ENCODE measurements at regions not wholly inside any gene's neighbourhood (a gene's known extent, or its start where the extent isn't known, plus 50 kb on each side); places are given as distances from the start of the nearest gene placed in this dataset.

DNA sequence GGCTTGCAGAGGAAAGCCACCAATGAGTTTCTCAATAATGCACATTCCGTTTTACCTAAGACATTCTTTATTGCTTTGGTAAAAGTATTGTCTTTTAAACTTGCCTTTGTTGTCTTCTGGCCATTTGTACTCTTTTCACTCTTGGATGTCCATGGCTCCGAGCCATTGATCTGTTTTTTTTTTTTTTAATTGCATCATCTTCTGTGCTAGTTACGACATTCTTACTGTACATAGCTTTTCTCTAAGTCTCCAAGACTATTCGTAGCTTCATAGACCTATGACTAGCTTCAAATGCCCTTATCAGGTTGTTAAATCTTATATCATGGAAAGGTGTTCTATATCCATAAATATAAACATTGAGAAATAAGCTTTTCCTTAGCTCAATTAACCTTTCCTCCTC is 1522.6 kb downstream of the FAM181B start:
- TF ChIP-seq, protein P1, sequence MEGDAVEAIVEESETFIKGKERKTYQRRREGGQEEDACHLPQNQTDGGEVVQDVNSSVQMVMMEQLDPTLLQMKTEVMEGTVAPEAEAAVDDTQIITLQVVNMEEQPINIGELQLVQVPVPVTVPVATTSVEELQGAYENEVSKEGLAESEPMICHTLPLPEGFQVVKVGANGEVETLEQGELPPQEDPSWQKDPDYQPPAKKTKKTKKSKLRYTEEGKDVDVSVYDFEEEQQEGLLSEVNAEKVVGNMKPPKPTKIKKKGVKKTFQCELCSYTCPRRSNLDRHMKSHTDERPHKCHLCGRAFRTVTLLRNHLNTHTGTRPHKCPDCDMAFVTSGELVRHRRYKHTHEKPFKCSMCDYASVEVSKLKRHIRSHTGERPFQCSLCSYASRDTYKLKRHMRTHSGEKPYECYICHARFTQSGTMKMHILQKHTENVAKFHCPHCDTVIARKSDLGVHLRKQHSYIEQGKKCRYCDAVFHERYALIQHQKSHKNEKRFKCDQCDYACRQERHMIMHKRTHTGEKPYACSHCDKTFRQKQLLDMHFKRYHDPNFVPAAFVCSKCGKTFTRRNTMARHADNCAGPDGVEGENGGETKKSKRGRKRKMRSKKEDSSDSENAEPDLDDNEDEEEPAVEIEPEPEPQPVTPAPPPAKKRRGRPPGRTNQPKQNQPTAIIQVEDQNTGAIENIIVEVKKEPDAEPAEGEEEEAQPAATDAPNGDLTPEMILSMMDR (conservative IDR thresholded peaks at IDR 0.05 in 1 of 2, IDR thresholded peaks at IDR 0.05 in 1 of 2; ENCODE audit: extremely low read depth in 1 of 2, insufficient read depth in 1 of 2, low read depth in 1 of 2, low read length in 2 of 2): no peak
- no peak for TF ChIP-seq EZH2 (IDR thresholded peaks at IDR 0.05; ENCODE audit: borderline replicate concordance, low read length)

Measured in mammary epithelial cell (primary cell).